ENCODE measurements at regions not wholly inside any gene's neighbourhood (a gene's known extent, or its start where the extent isn't known, plus 50 kb on each side); places are given as distances from the start of the nearest gene placed in this dataset.

- TF ChIP-seq CHD7 (IDR thresholded peaks at IDR 0.05; ENCODE audit: insufficient replicate concordance, low read length) (no peak), CTBP2 (IDR thresholded peaks at IDR 0.05; ENCODE audit: borderline replicate concordance, insufficient read depth, insufficient read length, low read length) (no peak), NANOG (IDR thresholded peaks at IDR 0.05; ENCODE audit: insufficient read depth, low read depth, low read length, poor library complexity, severe bottlenecking) (no peak), SIX5 (IDR thresholded peaks at IDR 0.05; ENCODE audit: low read depth, low read length) (no peak), MAFK (IDR thresholded peaks at IDR 0.05; ENCODE audit: low read depth, low read length) (no peak), ATF3 (IDR thresholded peaks at IDR 0.05; ENCODE audit: insufficient read depth, low read depth, low read length) (no peak), NRF1 (IDR thresholded peaks at IDR 0.05; ENCODE audit: low read depth, low read length) (no peak), RNF2 (IDR thresholded peaks at IDR 0.05; ENCODE audit: borderline replicate concordance, low read depth, low read length, missing control alignments, poor library complexity, severe bottlenecking) (no peak), SP4 (IDR thresholded peaks at IDR 0.05; ENCODE audit: low read length) (no peak)
These were observed 77.5 kb upstream of the CAST start (continued) for GRCh38 chr5:96584712-96585111.

Measured in H1 (cell line).